GM18505 (cell line): ENCODE measurements at regions not wholly inside any gene's neighbourhood (a gene's known extent, or its start where the extent isn't known, plus 50 kb on each side); places are given as distances from the start of the nearest gene placed in this dataset.

ENCODE experiments used
- ATAC-seq: cut with Tn5 transposase; IDR thresholded peaks from one replicate; pipeline ENCODE4 v1.9.1; 2021; ENCODE audit not compliant: unreplicated experiment
- POLR2A ChIP-seq: IDR thresholded peaks from 4 replicates; pipeline ENCODE4 v1.6.1; 2011; ENCODE audit warnings: borderline replicate concordance; ENCODE audit not compliant: insufficient read depth, insufficient read length; ENCODE audit errors: extremely low read depth

GRCh38 chr18:78836838-78837237, 142.8 kb upstream of the SALL3 start:
- no peak for TF ChIP-seq POLR2A
- no peak for ATAC-seq

GRCh38 chr18:78837754-78838153, 141.9 kb upstream of the SALL3 start:
- no peak for TF ChIP-seq POLR2A
- no peak for ATAC-seq

- ATAC-seq: no peak
- no peak for TF ChIP-seq POLR2A
Measured at GRCh38 chr18:78838183-78838582, 141.4 kb upstream of the SALL3 start.

GRCh38 chr18:78849046-78849445, 130.6 kb upstream of the SALL3 start:
- ATAC-seq: no peak
- no peak for TF ChIP-seq POLR2A

- no peak for ATAC-seq
- TF ChIP-seq POLR2A: no peak
Measured at GRCh38 chr18:78849458-78849857, 130.2 kb upstream of the SALL3 start.

GRCh38 chr18:78853341-78853740, 126.3 kb upstream of the SALL3 start:
- no peak for TF ChIP-seq POLR2A
- no peak for ATAC-seq

GRCh38 chr18:78855188-78855587, 124.4 kb upstream of the SALL3 start:
- TF ChIP-seq POLR2A: no peak
- no peak for ATAC-seq

- ATAC-seq: no peak
- no peak for TF ChIP-seq POLR2A
Measured at GRCh38 chr18:78856569-78857313, 122.9 kb upstream of the SALL3 start.

- no peak for TF ChIP-seq POLR2A
- ATAC-seq: no peak
Measured at GRCh38 chr18:78857314-78858150, 122.1 kb upstream of the SALL3 start.

- no peak for TF ChIP-seq POLR2A
- no peak for ATAC-seq
Measured at GRCh38 chr18:78859686-78860085, 119.9 kb upstream of the SALL3 start.

GRCh38 chr18:78860117-78860516, 119.5 kb upstream of the SALL3 start:
- ATAC-seq: no peak
- TF ChIP-seq POLR2A: no peak

GRCh38 chr18:78861116-78861515, 118.5 kb upstream of the SALL3 start:
- ATAC-seq: no peak

GRCh38 chr18:78861706-78862105, 117.9 kb upstream of the SALL3 start:
- ATAC-seq: no peak
- TF ChIP-seq POLR2A: no peak

More at GRCh38 chr18:78861116-78861515, 118.5 kb upstream of the SALL3 start:
- no peak for TF ChIP-seq POLR2A

- no peak for TF ChIP-seq POLR2A
- ATAC-seq: no peak
Measured at GRCh38 chr18:78862395-78862794, 117.2 kb upstream of the SALL3 start.

- TF ChIP-seq POLR2A: no peak
- ATAC-seq: no peak
Measured at GRCh38 chr18:78865056-78865598, 114.5 kb upstream of the SALL3 start.
